OCI-LY7 (cell line): ENCODE measurements at regions not wholly inside any gene's neighbourhood (a gene's known extent, or its start where the extent isn't known, plus 50 kb on each side); places are given as distances from the start of the nearest gene placed in this dataset.

Source experiments
- CTCF ChIP-seq: fragments of 200-600 bp; sonication (generic); conservative IDR thresholded peaks from 2 replicates; pipeline ENCODE4 v1.5.1; 2014; ENCODE audit warnings: mild to moderate bottlenecking, antibody characterized with exemption, low read length, moderate library complexity, mixed read lengths
- EZH2phosphoT487 ChIP-seq: fragments of 200-600 bp; sonication (generic); IDR thresholded peaks from 2 replicates; pipeline ENCODE4 v1.6.1; 2018; ENCODE audit warnings: low read depth, borderline replicate concordance, mild to moderate bottlenecking, mixed run types, antibody characterized with exemption, low read length, moderate library complexity, mixed read lengths

GRCh38 chr9:25613709-25614108, 64.5 kb downstream of the TUSC1 start:
- no peak for TF ChIP-seq CTCF
- no peak for TF ChIP-seq EZH2phosphoT487
